GM21529 (cell line): ENCODE measurements at regions not wholly inside any gene's neighbourhood (a gene's known extent, or its start where the extent isn't known, plus 50 kb on each side); places are given as distances from the start of the nearest gene placed in this dataset.

Experiments used
- ATAC-seq: cut with Tn5 transposase; IDR thresholded peaks from one replicate; pipeline ENCODE4 v1.9.1; 2021; ENCODE audit not compliant: unreplicated experiment

DNA sequence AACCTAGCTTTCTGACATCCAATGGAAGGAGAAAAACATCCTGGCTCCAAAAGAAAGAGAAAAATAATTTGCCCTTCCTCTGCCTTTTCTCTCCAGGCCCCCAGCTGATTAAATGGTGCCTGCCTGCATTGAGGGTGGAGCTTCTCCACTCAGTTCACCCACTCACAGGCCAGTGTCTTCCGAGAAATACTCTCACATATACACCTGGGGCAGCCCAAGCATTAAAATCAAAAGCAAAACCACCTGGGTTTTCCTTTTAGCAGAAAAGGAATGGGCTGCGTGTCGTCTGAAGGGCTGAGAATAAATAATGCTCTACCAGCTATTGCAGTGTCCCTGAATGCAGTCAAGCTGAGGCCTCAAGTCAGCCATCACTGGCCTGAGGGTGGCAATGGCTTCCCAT, 1143.8 kb upstream of the TENM4 start:
- no peak for ATAC-seq

DNA sequence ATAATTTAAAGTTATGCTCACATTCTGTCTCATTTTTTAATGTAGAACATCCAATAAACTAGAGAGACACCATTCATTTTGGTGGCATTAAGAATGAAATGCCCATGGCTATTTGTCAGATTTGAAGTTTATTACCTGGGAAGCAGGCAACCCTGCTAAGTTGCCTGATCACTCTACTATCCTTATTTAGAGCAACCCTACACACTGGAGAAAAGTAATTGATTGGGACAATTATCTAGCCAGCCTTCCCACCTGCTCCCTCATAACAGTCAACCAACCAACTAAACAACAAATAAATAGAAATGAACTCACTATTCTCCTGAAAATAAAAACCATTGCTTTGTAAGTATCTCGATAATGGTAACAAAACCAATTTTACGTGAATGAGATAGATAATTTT, 1129.0 kb upstream of the TENM4 start:
- no peak for ATAC-seq

DNA sequence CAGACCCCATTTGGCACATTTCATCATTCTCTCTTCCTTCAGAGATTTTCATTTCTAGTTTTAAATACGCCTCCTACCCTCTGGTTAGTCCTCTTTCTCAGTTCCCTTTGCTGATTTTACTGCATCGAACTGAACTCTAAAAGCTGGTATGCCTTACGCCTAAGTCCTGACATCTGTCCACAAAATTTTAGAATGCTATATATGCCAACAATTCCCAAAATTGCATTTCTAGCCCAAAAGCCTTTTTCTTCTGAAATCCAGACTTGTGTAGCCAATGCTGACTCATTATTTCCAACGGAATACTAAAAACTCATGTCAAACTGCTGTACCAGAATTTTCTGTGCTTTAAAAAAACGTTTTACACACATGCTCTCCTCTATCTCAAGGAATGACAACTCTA, 1124.4 kb upstream of the TENM4 start:
- ATAC-seq, result no peak

DNA sequence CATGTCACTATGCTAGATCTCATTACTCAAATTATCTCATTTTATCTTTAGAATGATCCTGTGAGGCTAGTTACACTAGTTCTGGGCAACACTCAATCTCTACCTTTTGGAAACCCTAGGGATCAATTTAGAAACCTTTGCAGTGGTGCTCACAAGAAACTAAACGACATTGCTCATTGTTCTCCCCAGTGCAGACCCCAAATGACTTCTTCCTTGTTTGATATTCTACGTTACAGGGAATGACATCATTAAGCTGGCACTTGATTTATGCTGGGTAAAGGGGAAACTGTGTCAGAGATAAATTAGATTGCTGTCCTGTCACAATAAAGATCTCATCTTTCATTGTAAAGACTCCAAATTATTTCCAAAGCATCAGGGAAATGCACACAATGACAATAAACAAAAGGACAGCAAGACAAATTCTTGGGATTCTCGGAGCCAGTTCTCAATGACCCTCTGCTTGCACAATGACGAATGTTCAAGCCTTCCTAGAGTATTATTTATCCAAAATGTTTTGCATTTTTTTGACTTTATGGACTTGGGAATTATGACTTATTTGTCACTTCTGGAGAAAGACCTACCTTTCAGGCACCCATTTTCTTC, 1121.8 kb upstream of the TENM4 start:
- no peak for ATAC-seq

DNA sequence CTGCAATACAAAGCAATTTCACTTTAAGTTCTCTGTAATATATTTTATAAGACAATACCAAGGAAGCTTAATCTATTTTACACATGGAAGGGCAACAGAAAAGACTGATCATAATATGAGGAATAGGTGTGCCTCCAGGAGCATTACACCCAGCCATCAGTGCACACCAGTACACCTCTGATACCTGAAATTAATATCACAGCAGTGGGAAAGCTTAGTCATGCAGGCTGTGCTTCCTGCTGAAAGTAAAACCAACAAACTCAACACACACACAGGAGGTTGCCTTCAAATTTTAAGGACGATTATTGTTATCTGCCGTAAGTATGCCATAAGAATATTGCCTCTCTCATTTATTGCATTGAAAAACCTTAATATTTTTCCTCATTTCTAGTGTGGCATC, 1119.1 kb upstream of the TENM4 start:
- ATAC-seq, result no peak

DNA sequence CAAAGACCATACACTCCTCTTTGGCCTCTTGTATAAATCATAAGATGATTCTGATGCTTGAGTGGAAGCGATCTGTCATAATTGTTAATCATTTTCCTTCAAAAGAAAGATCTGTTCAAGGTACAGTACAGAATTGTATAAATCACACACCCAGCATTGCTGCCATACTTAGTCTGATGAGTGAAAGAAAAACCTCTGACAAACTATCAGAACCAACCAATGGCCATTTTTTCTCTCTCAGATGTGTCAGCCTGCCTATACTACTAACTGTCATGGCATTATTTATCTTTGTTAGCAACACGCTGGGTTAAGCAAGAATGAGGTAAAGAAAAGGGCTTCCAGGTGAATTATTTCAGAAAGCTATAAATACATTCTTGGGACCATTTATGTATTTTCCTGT, 1112.7 kb upstream of the TENM4 start:
- no peak for ATAC-seq

DNA sequence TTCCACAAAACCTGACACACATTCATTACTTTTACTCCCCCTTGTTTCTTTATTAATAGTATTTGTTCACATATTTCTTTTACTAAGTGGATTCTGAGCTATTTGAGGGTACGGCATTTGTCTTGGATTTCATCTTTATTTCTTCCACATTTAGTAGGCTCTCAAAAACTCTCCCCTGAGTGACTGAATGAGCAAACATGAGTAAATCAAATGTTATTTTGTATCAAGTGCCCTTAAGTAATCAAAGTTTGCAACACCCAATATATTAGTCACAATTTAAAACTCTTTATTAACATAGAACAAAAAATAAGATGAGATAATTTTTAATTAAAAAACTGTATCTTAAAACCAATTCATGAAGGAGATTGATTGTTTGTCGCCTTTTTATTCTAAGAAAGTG, 1101.9 kb upstream of the TENM4 start:
- ATAC-seq, result no peak

DNA sequence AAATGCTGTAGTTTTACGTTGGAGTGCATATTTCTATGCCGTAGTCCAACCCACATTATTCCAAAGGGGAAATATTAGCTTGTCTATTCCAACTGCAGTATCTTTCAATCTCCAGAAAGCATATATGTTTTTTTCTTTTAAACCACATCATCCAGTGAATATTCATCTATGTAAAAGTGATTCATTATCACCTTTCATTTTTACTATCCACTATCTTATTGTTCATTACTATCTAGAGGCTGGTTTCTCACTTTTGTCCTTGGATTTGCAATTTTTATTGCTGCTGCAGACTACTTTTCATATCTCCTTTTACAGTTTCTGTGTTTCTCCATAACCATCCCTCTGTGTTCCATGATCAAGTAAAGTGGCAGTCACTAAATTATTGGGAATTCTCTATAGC, 1097.2 kb upstream of the TENM4 start:
- no peak for ATAC-seq

DNA sequence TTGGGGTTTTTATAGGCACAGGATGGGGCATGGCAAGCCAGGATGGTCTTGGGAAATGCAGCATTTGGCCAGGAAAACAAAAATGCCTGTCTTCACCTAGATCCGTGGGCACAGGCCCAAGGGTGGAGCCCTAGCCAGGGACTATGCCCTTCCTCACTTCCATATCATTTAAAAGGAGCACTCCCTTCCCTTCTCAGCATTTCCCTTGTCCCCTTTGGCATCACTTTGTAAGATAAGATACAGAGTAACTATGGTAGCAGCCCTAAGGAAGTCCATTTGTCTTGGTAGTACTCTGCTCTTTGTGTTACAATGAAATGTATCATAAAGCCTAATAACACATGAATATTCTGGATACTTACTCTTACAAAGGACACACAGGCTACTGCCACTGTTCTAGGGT, 1092.6 kb upstream of the TENM4 start:
- no peak for ATAC-seq

DNA sequence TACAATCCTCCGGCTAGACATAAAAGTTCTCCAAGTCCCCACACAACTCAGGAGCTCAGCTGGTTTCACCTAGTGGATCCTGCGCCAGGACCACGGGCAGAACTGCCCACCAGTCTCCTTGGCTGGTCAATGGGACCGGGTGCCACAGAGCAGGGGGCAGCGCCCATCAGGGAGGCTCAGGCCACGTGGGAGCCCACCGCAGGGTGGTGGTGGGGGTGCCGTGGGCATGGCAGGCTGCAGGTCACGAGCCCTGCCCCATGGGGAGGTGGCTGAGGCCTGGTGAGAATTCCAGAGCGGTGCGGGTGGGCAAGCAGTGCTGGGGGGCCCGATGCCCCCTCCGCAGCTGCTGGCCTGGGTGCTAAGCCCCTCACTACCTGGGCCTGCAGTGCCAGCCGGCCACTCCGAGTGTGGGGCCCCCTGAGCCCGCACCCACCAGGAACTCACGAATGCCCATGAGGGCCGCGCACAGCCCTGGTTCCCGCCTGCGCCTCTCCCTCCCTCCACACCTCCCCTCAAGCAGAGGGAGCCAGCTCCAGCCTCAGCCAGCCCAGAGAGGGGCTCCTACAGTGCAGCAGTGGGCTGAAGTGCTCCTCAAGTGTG, 1091.9 kb upstream of the TENM4 start:
- ATAC-seq, result no peak

DNA sequence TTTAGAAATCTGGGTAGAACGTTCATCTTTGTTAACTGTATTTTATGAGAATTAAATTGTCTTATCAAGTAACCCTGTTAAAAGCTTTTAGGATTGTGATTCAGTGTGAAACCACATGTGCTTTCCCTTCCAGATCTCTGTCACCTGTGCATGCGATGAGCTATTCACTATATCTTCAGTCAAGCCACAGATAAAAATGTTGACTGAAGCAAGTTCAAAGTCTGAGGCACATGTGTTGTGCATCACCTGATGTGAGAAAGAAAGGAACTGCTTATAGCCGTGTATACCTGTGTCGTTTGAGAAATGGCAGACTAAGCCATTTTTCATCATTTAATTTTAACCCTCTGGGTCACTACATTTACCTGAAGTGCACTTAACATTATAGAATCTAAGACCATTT, 1088.9 kb upstream of the TENM4 start:
- ATAC-seq, result no peak

DNA sequence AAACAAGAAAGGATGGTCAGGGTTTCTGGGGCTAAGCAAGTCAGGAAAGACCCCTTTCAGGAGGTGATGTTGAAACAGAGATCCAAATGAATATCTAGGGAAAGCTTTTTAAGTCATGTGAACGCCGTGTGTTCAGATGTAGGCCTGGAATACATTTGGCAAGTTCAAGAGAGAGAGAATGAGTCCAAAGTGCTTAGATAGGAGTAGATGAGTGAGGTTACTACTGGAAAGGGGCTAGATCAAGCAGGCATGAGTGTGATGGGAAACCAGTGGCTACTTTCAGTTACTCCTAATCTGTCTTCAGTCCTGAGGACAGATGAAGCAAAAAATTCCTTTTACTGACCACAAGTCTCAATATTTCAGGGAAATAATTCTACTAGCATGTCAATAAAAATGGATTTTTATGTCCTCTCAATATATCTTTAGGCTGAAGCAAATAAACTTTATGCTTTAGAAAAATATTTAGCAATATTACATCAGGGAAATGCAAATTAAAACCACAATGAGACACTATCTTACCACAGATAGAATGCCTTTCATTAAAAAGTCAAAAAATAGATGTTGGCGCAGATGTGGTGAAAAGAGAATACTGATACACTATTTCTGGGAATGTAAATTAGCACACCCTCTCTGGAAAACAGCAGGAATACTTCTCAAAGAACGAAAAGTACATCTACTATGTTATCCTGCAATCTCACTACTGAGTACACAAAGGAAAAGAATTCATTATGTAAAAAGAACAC, 1085.0 kb upstream of the TENM4 start:
- ATAC-seq, result no peak

DNA sequence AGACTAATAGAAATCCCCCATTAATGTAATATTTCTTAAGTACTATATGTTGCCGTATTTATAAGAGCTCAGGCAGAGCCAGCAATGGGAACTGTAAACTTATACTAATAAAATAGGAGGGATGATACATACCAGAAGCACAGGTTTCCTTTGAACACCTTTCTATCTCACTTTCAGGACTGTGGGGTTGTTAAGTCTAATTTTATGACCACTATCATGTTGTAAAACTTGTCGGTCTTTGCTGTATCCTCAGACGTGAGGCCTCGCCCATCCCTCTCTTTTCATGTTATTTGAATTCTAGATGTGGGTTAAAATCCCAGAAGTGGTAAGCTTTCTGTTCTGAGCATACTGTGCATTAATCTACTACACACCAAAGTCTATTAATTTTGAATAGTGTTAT, 1083.5 kb upstream of the TENM4 start:
- no peak for ATAC-seq

DNA sequence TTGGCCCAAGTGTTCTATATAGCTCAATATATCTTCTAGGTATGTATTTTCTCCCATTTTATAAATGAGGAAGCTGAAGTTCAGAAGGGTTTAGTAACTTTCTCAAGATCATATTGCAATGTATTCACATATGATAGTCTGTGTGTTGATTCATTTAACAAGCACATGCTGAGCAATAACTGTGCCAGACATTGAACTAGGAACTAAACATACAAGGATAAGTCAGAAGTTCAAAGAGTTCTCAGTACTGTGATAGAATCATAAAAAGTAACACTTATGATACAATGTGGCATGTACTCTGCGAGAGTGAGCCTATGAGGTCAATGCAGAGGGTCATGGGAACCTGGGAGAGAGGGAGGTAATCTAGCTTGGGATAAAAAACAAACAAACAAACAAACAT, 1082.2 kb upstream of the TENM4 start:
- no peak for ATAC-seq

DNA sequence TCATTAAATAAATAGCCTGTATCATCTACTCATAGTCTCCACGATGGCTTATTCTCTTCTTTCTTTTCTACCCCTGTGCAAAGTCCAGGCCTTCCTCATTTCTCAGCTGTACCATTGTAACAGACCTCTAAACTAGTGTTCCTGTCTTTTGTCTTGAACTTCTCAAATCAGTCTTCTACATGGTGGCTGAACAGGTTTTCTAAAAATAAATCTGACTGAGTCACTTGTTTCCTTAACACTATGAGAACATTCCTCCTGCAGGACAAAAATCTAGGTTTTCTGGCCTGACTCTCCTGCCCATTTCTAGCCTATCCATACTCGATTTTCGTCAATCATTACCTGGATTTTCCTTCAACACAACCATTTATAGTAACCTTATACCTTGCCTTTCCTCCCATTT, 1080.8 kb upstream of the TENM4 start:
- ATAC-seq, result no peak

DNA sequence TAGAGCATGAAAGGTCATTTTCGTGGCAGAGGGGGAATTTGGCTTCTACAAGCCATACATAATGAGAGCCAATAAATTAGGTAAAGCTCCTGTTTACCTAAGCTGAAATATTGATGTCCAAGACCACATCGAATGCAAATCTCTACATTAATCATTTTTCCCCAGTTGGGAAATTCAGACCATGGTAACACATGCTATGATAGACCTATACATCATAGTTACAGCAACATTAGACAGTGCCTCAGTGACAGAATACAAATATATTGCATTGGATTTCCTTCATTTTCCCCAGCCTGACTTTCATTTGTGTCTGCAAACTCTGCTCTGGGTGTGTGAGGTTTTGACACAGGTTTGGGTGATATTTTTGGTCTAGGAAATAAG, 1079.7 kb upstream of the TENM4 start:
- ATAC-seq, result no peak

DNA sequence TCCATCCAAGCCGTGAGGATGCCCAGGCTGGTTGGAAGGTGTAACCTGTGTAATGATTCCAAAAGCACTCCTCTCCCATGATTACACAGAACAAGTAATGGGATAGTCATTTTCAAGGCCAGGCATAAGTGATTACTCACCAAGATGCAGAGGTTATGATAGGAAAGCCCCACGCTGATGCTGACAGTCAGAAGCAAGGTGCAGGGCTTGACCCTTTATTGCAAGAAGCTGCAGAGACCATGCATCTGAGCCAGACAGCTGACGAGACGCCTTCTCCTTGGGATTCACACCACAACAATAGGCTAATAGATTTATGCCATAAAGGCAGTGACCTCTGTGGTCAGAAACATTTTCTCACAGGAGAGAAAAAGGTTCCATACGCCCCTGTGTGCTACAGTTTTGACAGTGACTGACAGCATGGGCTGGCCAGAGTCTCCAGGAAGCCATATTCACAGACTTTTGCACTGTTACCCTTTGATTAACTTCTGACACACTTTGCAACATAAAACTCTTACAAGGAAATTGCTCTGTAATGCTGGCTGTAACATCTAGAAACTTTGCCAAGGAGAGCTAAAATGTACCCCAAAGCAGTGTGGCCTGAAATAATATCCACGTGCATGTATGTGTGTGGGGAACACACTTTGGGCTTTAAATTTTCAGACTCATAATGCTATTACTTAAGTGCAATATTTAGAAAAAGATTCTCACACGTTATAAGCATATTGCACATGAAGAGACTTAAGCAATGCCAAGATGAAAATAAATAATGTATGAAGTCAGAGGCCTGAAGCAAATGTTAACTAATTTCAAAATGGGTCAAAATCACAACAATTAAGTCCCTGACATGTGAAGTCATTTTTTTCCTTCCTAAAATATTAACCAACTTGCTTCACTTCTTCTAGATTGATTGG, 1079.0 kb upstream of the TENM4 start:
- no peak for ATAC-seq

DNA sequence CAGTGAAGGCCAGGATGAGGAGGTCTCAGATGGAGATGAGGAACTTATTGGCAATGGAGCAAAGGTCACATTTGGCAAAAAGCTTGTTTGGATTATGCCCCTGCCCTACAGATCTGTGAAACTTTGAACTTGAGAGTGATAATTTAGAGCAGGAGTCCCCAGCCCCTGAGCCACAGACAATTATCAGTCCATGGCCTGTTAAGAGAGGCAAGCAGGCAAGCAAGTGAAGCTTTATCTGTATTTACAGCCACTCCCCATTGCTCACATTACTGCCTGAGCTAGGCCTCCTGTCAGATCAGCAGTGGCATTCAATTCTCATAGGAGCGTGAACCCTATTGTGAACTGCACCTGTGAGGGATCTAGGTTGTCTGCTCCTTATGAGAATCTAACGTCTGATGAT, 1076.9 kb upstream of the TENM4 start:
- ATAC-seq, result no peak

DNA sequence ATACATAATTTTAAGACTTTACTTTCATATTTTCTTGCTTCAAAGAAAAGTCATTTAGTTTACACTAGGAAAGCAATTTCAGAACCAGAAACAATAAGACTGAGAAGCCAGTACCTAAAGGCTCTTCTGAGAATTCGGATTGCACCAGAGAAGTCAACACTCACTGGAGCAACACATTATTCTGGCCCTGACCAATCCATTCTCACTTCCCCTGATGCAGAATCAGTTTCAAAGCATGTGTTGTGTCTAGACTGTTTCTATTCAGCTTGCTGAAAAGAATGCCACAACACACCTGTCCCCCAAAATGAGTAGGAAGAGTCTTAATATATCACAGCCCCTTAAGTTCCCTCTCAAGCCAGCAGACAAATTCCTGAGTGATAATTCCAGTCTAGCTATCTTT, 1074.3 kb upstream of the TENM4 start:
- peak; percentile 76 for ATAC-seq

DNA sequence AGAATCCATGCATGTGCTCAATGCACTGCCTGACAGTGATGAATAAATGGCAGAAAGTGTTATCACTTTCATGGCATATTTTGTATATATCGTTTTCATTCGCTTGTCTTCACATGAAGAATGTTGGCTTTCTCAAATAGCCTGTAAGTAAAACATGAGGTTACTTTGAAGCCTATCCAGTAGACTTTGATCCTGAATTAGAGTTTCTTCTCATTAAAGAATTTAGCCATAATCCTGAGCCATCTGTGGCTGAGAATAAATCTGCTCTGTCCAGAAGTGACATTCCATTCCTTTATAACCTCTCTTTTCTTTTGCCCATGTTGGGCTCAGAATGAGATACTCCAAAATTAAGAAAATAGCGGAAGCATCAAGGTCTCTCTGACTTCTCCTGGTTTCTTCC, 1071.7 kb upstream of the TENM4 start:
- no peak for ATAC-seq

DNA sequence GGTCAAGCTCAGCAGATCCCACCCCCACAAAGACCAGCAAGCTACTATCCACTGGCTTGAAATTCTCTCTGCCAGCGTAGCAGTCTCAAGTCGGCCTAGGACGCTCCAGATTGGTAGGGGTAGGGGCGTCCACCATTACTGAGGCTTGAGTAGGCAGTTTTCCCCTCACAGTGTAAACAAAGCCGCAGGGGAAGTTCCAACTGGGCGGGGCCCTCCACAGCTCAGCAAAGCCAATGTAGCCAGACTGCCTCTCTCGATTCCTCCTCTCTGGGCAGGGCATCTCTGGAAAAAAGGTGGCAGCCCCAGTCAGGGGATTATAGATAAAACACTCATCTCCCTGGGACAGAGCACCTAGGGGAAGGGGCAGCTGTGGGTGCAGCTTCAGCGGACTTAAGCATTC, 1064.9 kb upstream of the TENM4 start:
- ATAC-seq, result no peak

DNA sequence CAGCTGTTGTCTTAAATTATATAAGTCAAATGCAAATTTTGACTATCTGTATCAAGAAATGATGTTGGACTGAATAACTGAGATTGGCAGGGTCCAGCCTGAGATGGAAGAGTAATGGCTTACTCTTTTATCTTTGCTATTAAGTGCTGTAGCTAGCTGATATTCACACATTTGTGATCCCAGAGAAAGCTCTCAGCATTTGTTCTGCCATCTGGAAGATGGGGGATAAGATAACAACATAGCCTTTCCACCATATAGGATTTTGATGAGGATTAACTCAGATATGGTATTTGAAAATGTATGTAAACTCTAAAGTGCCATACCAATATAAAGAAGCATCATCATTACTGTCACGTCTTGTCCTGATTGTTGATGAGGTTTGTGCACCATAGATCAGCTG, 1063.2 kb upstream of the TENM4 start:
- no peak for ATAC-seq
